ENCODE measurements at regions not wholly inside any gene's neighbourhood (a gene's known extent, or its start where the extent isn't known, plus 50 kb on each side); places are given as distances from the start of the nearest gene placed in this dataset.

DNA sequence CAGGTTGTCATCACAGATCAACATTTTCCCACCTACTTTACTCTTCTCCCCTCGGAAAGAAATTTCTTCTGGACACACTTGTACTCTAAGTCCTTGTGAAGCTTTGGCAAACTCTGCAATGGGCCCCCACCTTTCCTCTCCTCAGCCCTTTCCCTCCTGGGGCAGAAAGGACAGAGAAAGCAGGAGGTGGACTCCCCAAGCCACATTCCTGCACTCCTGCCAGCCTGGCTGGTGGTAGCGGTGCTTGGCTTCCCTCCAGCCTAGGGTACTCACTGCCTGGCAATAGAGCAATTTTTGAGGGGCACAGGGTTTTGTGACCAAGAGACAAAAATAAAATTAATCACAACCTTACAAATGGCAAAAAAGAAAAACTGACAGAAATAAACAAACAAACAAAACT is 451.4 kb downstream of the ZSWIM6 start:
- H3K4me3 ChIP-seq (ENCODE audit: low read length in 3 of 3), result no peak overlapping the region
- peak in 2 of 5 donors; percentile 20 to 40 for DNase-seq
- intact Hi-C loops (cut with DNase I), result no loop called here
- no peaks in the 10 kb centered on the region for H3K9me3 ChIP-seq (ENCODE audit: control insufficient read depth in 2 of 3, insufficient read depth in 1 of 3, low read length in 3 of 3)
- no peak for FAIRE-seq
- no peak overlapping the region for H3K9ac ChIP-seq (ENCODE audit: low read length in 3 of 3)
- no peaks in the 10 kb centered on the region for H3K27me3 ChIP-seq (ENCODE audit: control insufficient read depth, insufficient read depth, low read length)
- no peaks in the 10 kb centered on the region for H3K36me3 ChIP-seq (ENCODE audit: control insufficient read depth in 2 of 3, insufficient read depth in 3 of 3, low read length in 3 of 3)
- TF ChIP-seq, protein P1, sequence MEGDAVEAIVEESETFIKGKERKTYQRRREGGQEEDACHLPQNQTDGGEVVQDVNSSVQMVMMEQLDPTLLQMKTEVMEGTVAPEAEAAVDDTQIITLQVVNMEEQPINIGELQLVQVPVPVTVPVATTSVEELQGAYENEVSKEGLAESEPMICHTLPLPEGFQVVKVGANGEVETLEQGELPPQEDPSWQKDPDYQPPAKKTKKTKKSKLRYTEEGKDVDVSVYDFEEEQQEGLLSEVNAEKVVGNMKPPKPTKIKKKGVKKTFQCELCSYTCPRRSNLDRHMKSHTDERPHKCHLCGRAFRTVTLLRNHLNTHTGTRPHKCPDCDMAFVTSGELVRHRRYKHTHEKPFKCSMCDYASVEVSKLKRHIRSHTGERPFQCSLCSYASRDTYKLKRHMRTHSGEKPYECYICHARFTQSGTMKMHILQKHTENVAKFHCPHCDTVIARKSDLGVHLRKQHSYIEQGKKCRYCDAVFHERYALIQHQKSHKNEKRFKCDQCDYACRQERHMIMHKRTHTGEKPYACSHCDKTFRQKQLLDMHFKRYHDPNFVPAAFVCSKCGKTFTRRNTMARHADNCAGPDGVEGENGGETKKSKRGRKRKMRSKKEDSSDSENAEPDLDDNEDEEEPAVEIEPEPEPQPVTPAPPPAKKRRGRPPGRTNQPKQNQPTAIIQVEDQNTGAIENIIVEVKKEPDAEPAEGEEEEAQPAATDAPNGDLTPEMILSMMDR (IDR thresholded peaks at IDR 0.05; ENCODE audit: borderline replicate concordance, extremely low read depth, insufficient read depth), result no peak
- H3K4me1 ChIP-seq (ENCODE audit: control insufficient read depth in 2 of 3, insufficient read depth in 2 of 3, low read depth in 1 of 3, low read length in 3 of 3), result peaks cover 0 to 5% (median 0%) of the 10 kb centered on the region in 3 donors
- no peak overlapping the region for H3K27ac ChIP-seq (ENCODE audit: low read depth in 2 of 2, low read length in 2 of 2)

DNA sequence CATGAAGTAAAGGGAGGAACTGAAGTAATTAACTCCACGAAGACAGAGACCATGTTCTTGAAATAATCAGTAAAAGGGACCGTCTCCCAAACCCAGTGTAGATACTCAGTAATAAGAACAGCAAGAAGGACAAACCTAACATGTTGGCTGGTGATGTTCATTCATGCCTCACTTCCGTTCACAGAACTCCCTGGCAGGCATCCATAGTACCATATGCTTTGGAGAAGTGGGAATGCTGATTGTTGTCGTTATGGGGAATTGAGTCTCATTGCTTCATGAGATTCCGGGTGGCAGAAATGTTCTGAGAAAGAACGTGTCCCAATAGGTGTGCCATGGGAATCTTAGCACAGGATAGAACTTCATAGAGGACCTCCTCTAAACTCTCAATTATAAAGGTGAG is 452.3 kb downstream of the ZSWIM6 start:
- H3K36me3 ChIP-seq (ENCODE audit: control insufficient read depth in 2 of 3, insufficient read depth in 3 of 3, low read length in 3 of 3), result no peaks in the 10 kb centered on the region
- no peak for FAIRE-seq
- DNase-seq, result no peak
- no peak overlapping the region for H3K27ac ChIP-seq (ENCODE audit: low read depth in 2 of 2, low read length in 2 of 2)
- H3K4me1 ChIP-seq (ENCODE audit: control insufficient read depth in 2 of 3, insufficient read depth in 2 of 3, low read depth in 1 of 3, low read length in 3 of 3), result peaks cover 0 to 5% (median 0%) of the 10 kb centered on the region in 3 donors
- no peak overlapping the region for H3K9ac ChIP-seq (ENCODE audit: low read length in 3 of 3)
- no peaks in the 10 kb centered on the region for H3K9me3 ChIP-seq (ENCODE audit: control insufficient read depth in 2 of 3, insufficient read depth in 1 of 3, low read length in 3 of 3)
- no peak overlapping the region for H3K4me3 ChIP-seq (ENCODE audit: low read length in 3 of 3)
- TF ChIP-seq, protein P1 (IDR thresholded peaks at IDR 0.05; ENCODE audit: borderline replicate concordance, extremely low read depth, insufficient read depth), result no peak
- intact Hi-C loops (cut with DNase I), result no loop called here
- H3K27me3 ChIP-seq (ENCODE audit: control insufficient read depth, insufficient read depth, low read length), result no peaks in the 10 kb centered on the region

DNA sequence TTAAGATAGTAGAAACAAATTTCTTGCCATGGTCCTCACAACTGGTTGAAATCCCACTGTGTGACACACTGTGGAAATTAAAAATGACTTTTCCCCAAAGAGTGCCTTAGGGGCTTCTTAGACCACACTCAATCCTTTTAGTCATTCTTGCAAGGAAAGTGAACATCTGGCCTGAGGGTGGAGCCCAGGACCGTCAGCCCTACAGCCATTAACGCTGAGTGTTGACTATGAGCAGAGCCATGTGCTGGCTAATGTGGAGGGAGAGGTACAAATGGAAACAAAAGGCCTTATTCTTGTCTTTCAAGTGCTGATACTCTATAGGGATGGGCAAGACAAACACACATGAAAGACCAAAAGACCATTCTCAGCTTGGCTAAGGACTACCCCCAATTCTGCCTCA is 456.5 kb downstream of the ZSWIM6 start:
- intact Hi-C loops (cut with DNase I), result no loop called here
- FAIRE-seq, result no peak
- Histone ChIP-seq H3K9me3 (ENCODE audit: control insufficient read depth in 2 of 3, insufficient read depth in 1 of 3, low read length in 3 of 3) (no peaks in the 10 kb centered on the region), H3K27ac (ENCODE audit: low read depth in 2 of 2, low read length in 2 of 2) (no peak overlapping the region), H3K36me3 (ENCODE audit: control insufficient read depth in 2 of 3, insufficient read depth in 3 of 3, low read length in 3 of 3) (no peaks in the 10 kb centered on the region), H3K4me1 (ENCODE audit: control insufficient read depth in 2 of 3, insufficient read depth in 2 of 3, low read depth in 1 of 3, low read length in 3 of 3) (no peaks in the 10 kb centered on the region), H3K27me3 (ENCODE audit: control insufficient read depth, insufficient read depth, low read length) (no peaks in the 10 kb centered on the region), H3K4me3 (ENCODE audit: low read length in 3 of 3) (no peak overlapping the region), H3K9ac (ENCODE audit: low read length in 3 of 3) (no peak overlapping the region)
- DNase-seq, result no peak
- TF ChIP-seq, protein P1 (IDR thresholded peaks at IDR 0.05; ENCODE audit: borderline replicate concordance, extremely low read depth, insufficient read depth), result no peak

DNA sequence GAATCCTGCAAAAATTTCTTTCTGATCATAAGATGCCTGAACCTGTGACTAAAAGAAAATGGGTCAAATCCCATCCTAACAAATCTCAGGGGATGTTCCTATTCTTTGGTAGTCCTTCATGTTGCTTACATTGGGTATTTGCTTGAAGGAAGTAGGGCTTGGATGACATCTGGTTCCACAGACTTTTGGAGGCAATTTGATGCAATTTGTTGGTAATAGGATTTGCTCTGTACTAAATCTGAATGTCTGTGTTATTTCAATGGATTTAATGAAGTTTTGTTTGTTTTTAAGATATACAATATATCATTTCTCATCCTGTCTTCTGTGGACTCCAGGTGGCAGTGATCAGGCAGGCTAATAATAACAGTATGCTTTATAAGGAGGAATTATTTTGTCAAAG is 457.9 kb downstream of the ZSWIM6 start:
- Histone ChIP-seq H3K4me3 (ENCODE audit: low read length in 3 of 3) (no peak overlapping the region), H3K27me3 (ENCODE audit: control insufficient read depth, insufficient read depth, low read length) (no peaks in the 10 kb centered on the region), H3K9ac (ENCODE audit: low read length in 3 of 3) (no peak overlapping the region), H3K27ac (ENCODE audit: low read depth in 2 of 2, low read length in 2 of 2) (no peak overlapping the region), H3K9me3 (ENCODE audit: control insufficient read depth in 2 of 3, insufficient read depth in 1 of 3, low read length in 3 of 3) (no peaks in the 10 kb centered on the region), H3K4me1 (ENCODE audit: control insufficient read depth in 2 of 3, insufficient read depth in 2 of 3, low read depth in 1 of 3, low read length in 3 of 3) (no peaks in the 10 kb centered on the region), H3K36me3 (ENCODE audit: control insufficient read depth in 2 of 3, insufficient read depth in 3 of 3, low read length in 3 of 3) (no peaks in the 10 kb centered on the region)
- intact Hi-C loops (cut with DNase I), result no loop called here
- no peak for DNase-seq
- FAIRE-seq, result no peak
- TF ChIP-seq, protein P1 (IDR thresholded peaks at IDR 0.05; ENCODE audit: borderline replicate concordance, extremely low read depth, insufficient read depth), result no peak

All from kidney (tissue), 13 donors.